NCI-H2227 (cell line): ENCODE measurements at regions not wholly inside any gene's neighbourhood (a gene's known extent, or its start where the extent isn't known, plus 50 kb on each side); places are given as distances from the start of the nearest gene placed in this dataset.

ENCODE experiments used
- DNase-seq: peaks from one replicate; lab custom pipeline; 2025; ENCODE audit not compliant: unreplicated experiment; lab: John Stamatoyannopoulos, UW

GRCh38 chr18:5646739-5647138 is 102.9 kb upstream of the EPB41L3 start:
- DNase-seq: no peak

GRCh38 chr18:5643288-5643687 is 99.5 kb upstream of the EPB41L3 start:
- no peak for DNase-seq

- no peak for DNase-seq
Measured at GRCh38 chr18:5640939-5641338, 97.1 kb upstream of the EPB41L3 start.

- DNase-seq: no peak
Measured at GRCh38 chr18:5639131-5639530, 95.3 kb upstream of the EPB41L3 start.

- no peak for DNase-seq
Measured at GRCh38 chr18:5632041-5632440, 88.2 kb upstream of the EPB41L3 start.

GRCh38 chr18:5630900-5631413 is 87.2 kb upstream of the EPB41L3 start:
- no peak for DNase-seq

GRCh38 chr18:5630057-5630899 is 86.5 kb upstream of the EPB41L3 start:
- peak; percentile 42 for DNase-seq

- DNase-seq: peak; percentile 13
Measured at GRCh38 chr18:5628512-5629255, 84.9 kb upstream of the EPB41L3 start.

GRCh38 chr18:5627776-5628511 is 84.1 kb upstream of the EPB41L3 start:
- DNase-seq: no peak

GRCh38 chr18:5626130-5626880 is 82.5 kb upstream of the EPB41L3 start:
- no peak for DNase-seq

GRCh38 chr18:5625076-5625475 is 81.3 kb upstream of the EPB41L3 start:
- DNase-seq: no peak

GRCh38 chr18:5622905-5623304 is 79.1 kb upstream of the EPB41L3 start:
- no peak for DNase-seq

GRCh38 chr18:5620289-5620688 is 76.5 kb upstream of the EPB41L3 start:
- no peak for DNase-seq

GRCh38 chr18:5619376-5619775 is 75.6 kb upstream of the EPB41L3 start:
- no peak for DNase-seq

- DNase-seq: no peak
Measured at GRCh38 chr18:5618047-5618688, 74.4 kb upstream of the EPB41L3 start.

- no peak for DNase-seq
Measured at GRCh38 chr18:5611221-5611620, 67.4 kb upstream of the EPB41L3 start.

- no peak for DNase-seq
Measured at GRCh38 chr18:5608846-5609245, 65.0 kb upstream of the EPB41L3 start.

GRCh38 chr18:5606951-5607350 is 63.2 kb upstream of the EPB41L3 start:
- DNase-seq: no peak

GRCh38 chr18:5604778-5605177 is 61.0 kb upstream of the EPB41L3 start:
- DNase-seq: no peak

GRCh38 chr18:5603153-5603552 is 59.4 kb upstream of the EPB41L3 start:
- DNase-seq: no peak
